GM12801 (cell line): ENCODE measurements at regions not wholly inside any gene's neighbourhood (a gene's known extent, or its start where the extent isn't known, plus 50 kb on each side); places are given as distances from the start of the nearest gene placed in this dataset.

Source experiments
- TF ChIP-seq, protein P1 (sequence below): IDR thresholded peaks from one replicate; pipeline ENCODE4 v1.5.1; 2011; ENCODE audit warnings: control low read depth; ENCODE audit not compliant: insufficient read length; ENCODE audit errors: extremely low read depth

DNA sequence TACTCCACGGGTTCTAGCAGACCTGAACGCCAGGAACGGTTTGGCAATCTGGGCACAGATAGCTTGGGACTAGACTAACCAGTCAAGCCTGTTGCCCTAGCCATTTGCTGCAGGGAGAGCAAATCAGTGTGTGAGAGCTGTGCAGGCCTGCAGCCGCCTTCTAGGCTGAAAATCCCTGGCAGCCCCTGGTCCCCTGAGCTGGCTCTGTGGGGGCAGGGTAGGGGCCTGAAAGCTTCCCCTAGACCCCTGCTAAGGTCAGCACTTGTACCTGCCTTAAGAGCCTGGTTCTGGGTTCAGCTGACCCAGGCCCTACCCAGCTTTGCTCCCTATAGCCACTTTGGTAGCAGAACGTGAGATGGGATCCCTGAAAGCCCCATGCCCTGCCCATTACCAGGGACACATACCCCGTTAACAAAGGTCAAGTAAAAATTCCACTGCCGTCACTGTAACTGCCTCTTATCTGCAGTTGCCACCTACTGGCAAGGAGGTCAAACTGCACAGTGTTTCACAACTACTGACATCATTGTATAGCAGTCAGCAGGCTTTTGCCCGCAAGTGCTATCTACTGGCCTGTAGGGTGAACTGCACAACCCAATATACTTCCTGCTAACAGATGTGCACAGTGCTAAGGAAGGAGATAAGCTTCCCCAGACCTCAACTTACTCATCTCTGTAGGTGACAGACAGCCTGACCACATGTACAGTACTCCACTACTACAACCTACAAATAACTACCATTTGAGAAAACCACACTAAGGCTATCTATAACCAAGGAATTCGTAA, 95.1 kb upstream of the OLIG3 start:
- TF ChIP-seq, protein P1, sequence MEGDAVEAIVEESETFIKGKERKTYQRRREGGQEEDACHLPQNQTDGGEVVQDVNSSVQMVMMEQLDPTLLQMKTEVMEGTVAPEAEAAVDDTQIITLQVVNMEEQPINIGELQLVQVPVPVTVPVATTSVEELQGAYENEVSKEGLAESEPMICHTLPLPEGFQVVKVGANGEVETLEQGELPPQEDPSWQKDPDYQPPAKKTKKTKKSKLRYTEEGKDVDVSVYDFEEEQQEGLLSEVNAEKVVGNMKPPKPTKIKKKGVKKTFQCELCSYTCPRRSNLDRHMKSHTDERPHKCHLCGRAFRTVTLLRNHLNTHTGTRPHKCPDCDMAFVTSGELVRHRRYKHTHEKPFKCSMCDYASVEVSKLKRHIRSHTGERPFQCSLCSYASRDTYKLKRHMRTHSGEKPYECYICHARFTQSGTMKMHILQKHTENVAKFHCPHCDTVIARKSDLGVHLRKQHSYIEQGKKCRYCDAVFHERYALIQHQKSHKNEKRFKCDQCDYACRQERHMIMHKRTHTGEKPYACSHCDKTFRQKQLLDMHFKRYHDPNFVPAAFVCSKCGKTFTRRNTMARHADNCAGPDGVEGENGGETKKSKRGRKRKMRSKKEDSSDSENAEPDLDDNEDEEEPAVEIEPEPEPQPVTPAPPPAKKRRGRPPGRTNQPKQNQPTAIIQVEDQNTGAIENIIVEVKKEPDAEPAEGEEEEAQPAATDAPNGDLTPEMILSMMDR = peak; percentile 94

DNA sequence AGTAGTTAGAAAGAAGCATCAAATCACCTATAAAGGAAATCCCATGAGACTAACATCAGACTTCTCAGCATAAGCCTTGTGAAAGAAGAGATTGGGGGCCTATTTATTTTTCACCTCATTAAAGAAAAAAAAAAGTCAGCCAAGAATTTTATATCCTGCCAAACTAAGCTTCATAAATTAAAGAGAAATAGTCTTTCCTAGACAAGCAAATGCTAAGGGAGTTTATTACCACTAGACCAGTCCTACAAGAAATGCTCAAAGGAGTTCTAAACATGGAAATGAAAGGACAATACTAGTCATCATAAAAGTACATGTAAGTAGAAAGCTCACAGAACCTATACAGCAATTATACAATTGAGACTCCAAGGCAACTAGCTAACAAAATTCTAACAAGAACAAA, 96.5 kb upstream of the OLIG3 start:
- TF ChIP-seq, protein P1 = no peak

DNA sequence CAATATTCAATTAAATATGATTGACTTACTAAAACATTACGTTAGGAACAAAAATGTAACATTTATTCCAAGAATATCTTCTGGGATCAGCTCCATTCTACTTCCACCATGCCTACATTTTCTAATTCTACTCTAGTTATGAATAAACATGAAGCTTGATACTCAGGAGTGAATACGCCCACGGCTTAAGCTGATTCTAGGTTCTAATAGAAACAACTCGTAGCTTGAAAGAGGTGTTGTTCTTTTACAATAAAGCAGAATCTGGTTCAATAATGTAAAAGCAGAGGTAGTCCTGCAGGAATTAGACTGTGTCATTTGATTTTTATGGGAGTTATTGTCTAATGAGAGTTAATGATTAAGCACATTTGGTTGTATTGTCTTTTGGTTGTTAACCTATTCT, 107.3 kb upstream of the OLIG3 start:
- TF ChIP-seq, protein P1 = no peak

DNA sequence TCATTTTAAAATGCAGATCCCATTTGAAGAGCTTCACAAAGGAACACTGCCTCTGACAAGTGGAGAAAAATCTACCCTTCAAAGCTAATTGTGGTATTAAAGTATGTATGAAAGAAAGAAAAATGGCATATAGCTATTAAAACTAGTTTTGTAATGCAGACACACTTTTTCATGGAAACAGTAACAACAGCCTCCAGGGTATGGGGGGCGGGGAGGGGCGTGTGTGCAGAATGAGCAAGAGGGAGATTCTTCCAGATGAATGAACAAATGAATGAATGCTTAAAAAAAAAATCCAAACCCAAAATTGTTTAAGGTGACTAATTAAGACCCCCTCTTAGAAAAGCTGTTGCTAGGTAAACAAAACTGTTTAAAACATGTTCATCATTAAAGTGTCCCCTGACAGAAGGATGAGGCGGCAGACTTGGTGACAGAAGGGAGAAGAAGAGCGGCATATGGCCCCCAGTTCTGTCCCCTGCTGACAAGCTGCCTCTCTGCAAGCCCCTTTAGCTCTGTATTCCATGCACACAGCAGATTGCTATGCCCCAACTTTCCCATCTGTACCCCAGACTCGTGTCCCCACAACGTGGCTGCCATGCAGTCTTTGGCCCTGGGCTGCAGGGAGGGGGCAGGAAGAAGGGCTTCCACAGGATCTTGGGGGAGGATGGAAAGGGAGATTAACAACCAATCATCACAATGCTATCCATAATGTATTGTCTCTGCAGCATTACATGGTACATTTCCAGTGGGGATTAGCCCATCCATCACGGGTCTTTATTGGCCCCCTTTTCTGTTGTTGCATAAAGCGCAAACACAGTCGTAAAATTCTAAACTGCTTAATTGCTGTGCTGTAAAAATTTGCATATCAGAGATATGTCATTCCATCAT, 108.4 kb upstream of the OLIG3 start:
- TF ChIP-seq, protein P1 = no peak

DNA sequence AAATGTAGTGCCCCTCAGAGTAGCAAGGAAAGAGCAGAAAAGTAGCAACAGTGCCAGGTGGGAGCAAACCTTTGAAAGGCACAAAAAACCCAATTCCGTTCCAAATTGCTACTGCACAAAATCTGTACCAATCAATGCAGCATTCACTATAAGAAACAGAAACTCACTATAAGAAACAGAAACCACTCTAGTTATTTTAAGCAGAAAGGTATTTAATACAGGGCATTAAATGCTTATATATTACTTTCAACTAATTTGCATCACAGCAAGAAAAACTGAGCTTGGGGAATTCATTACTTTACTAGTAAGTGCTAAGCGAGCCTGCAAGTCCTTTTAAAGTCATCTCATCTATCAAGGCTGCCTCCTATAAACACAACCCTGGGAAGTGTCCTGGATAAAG, 116.5 kb upstream of the OLIG3 start:
- TF ChIP-seq, protein P1 = no peak

DNA sequence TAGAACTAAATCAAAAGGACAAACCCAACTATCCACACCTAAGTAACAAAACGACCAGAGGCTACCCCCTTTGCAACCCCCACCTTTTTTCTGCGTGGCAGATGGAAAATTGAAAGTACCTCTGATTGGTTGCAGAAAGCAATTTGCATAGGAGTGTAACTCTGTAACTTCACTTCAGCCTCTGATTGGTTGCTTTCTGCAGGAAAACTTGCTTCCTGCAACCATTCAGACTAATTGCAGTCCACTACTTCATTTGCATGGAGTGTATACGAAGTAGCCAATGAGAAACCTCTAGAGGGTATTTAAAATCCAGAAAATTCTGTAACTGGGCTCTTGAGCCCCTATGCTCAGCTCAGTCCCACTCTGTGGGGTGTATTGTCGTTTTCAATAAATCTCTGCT, 129.1 kb upstream of the OLIG3 start:
- TF ChIP-seq, protein P1 = no peak

DNA sequence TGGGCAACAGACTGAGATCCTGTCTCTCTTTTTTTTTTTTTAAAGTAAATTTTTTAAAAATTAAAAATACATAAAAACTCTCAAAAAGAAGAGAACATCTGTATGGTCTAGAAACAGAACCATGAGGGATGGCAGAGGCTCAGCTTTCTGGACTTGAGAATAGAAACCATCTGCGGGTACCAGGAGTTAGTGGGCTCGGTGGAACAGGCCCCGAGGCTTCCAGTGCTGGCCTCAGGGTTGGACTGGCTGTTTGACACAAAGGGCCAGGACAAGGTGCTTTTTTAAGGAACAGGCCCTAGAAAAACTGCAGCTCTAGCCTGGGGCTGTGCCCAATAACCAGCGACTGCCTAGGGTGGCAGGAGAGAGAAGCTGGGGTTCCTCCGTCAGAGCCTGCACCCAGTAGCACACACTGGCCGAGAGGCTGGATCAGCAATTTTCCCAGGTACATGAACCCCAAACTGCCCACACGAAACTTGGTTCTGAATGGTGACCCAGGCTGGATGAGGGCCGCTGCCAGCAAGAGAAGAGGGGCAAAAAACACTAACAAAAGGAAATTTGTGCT, 131.0 kb upstream of the OLIG3 start:
- TF ChIP-seq, protein P1 = no peak
